ENCODE measurements at regions not wholly inside any gene's neighbourhood (a gene's known extent, or its start where the extent isn't known, plus 50 kb on each side); places are given as distances from the start of the nearest gene placed in this dataset.

- Histone ChIP-seq H3K27ac (ENCODE audit: low read depth, low read length) (no peak overlapping the region), H3K9ac (ENCODE audit: low read length) (no peak overlapping the region), H3K9me2 (replicated peaks; ENCODE audit: insufficient read depth, low read length) (no peaks in the 10 kb centered on the region), H3K4me3 (ENCODE audit: insufficient read depth, low read length, poor library complexity, severe bottlenecking) (no peak overlapping the region), H3F3A (ENCODE audit: insufficient read depth) (no peaks in the 10 kb centered on the region), H4K20me1 (ENCODE audit: low read depth, low read length) (no peaks in the 10 kb centered on the region), H3K9me3 (ENCODE audit: insufficient read depth, low read length) (no peaks in the 10 kb centered on the region), H3K4me2 (ENCODE audit: low read depth, low read length, poor library complexity, severe bottlenecking) (no peak overlapping the region), H3K36me3 (ENCODE audit: low read length) (no peaks in the 10 kb centered on the region), H3K79me2 (ENCODE audit: insufficient read depth, low read length) (no peaks in the 10 kb centered on the region), H3K27me3 (ENCODE audit: low read length) (no peaks in the 10 kb centered on the region), H2AFZ (ENCODE audit: low read depth, low read length, severe bottlenecking) (no peak overlapping the region)
- TF ChIP-seq EZH2phosphoT487 (conservative IDR thresholded peaks at IDR 0.05; ENCODE audit: low read length) (no peak), CTCF (IDR thresholded peaks at IDR 0.05; ENCODE audit: insufficient read depth, low read length, poor library complexity, severe bottlenecking) (no peak)
Measured at GRCh38 chr5:88951457-88951856, 68.5 kb upstream of the MEF2C start.

- Histone ChIP-seq H3K4me3 (ENCODE audit: insufficient read depth, low read length, poor library complexity, severe bottlenecking) (no peak overlapping the region), H3K9me3 (ENCODE audit: insufficient read depth, low read length) (no peaks in the 10 kb centered on the region), H3K27me3 (ENCODE audit: low read length) (no peaks in the 10 kb centered on the region), H2AFZ (ENCODE audit: low read depth, low read length, severe bottlenecking) (no peak overlapping the region), H3K27ac (ENCODE audit: low read depth, low read length) (no peak overlapping the region), H3K9ac (ENCODE audit: low read length) (no peak overlapping the region), H3K36me3 (ENCODE audit: low read length) (no peaks in the 10 kb centered on the region), H3F3A (ENCODE audit: insufficient read depth) (no peaks in the 10 kb centered on the region), H4K20me1 (ENCODE audit: low read depth, low read length) (no peaks in the 10 kb centered on the region), H3K9me2 (replicated peaks; ENCODE audit: insufficient read depth, low read length) (no peaks in the 10 kb centered on the region), H3K4me2 (ENCODE audit: low read depth, low read length, poor library complexity, severe bottlenecking) (no peak overlapping the region), H3K79me2 (ENCODE audit: insufficient read depth, low read length) (no peaks in the 10 kb centered on the region)
- TF ChIP-seq CTCF (IDR thresholded peaks at IDR 0.05; ENCODE audit: insufficient read depth, low read length, poor library complexity, severe bottlenecking) (no peak), EZH2phosphoT487 (conservative IDR thresholded peaks at IDR 0.05; ENCODE audit: low read length) (no peak)
Measured at GRCh38 chr5:88948746-88949600, 66.0 kb upstream of the MEF2C start.

- no peak overlapping the region for H3K4me2 ChIP-seq (ENCODE audit: low read depth, low read length, poor library complexity, severe bottlenecking)
- no peaks in the 10 kb centered on the region for H3K9me3 ChIP-seq (ENCODE audit: insufficient read depth, low read length)
- no peaks in the 10 kb centered on the region for H3F3A ChIP-seq (ENCODE audit: insufficient read depth)
- H3K9me2 ChIP-seq (replicated peaks; ENCODE audit: insufficient read depth, low read length), result no peaks in the 10 kb centered on the region
- H2AFZ ChIP-seq (ENCODE audit: low read depth, low read length, severe bottlenecking), result no peak overlapping the region
- no peak for TF ChIP-seq EZH2phosphoT487 (conservative IDR thresholded peaks at IDR 0.05; ENCODE audit: low read length)
- no peak for TF ChIP-seq CTCF (IDR thresholded peaks at IDR 0.05; ENCODE audit: insufficient read depth, low read length, poor library complexity, severe bottlenecking)
- no peaks in the 10 kb centered on the region for H3K36me3 ChIP-seq (ENCODE audit: low read length)
- no peak overlapping the region for H3K4me3 ChIP-seq (ENCODE audit: insufficient read depth, low read length, poor library complexity, severe bottlenecking)
- no peaks in the 10 kb centered on the region for H4K20me1 ChIP-seq (ENCODE audit: low read depth, low read length)
- H3K9ac ChIP-seq (ENCODE audit: low read length), result no peak overlapping the region
- no peak overlapping the region for H3K27ac ChIP-seq (ENCODE audit: low read depth, low read length)
- no peaks in the 10 kb centered on the region for H3K79me2 ChIP-seq (ENCODE audit: insufficient read depth, low read length)
- H3K27me3 ChIP-seq (ENCODE audit: low read length), result no peaks in the 10 kb centered on the region
Measured at GRCh38 chr5:88944751-88945531, 62.0 kb upstream of the MEF2C start.

Measured in SU-DHL-6 (cell line).